IMR-90 (cell line): ENCODE measurements at regions not wholly inside any gene's neighbourhood (a gene's known extent, or its start where the extent isn't known, plus 50 kb on each side); places are given as distances from the start of the nearest gene placed in this dataset.

Experiments
- ATAC-seq: fragments of 200-7000 bp; cut with Tn5 transposase; 2 replicates; pipeline ENCODE4 v1.9.1; 2020; ENCODE audit warnings: low read depth, mild to moderate bottlenecking, moderate library complexity
- BruUV-seq: library from RNA; stranded (reverse); fragments of 400-500 nt; replicated peaks from 2 replicates; lab custom pipeline; 2021; lab: Mats Ljungman, UMichigan
- CTCF ChIA-PET: fragments of 300-600 bp; formaldehyde crosslinking; extraction: SDS; loops from one replicate; lab custom pipeline; 2021; ENCODE audit warnings: antibody characterized with exemption; lab: Yijun Ruan, JAX
- POLR2A ChIA-PET: fragments of 300-600 bp; sonication (Branson Sonifier 250); formaldehyde crosslinking; loops from one replicate; lab custom pipeline; 2022; ENCODE audit warnings: antibody characterized with exemption; ENCODE audit not compliant: unreplicated experiment; lab: Charles Lee
- DNase-seq: peaks from one replicate; pipeline ENCODE4 v3.0.0; 2013
- H2AFZ ChIP-seq: replicated peaks from 2 replicates; pipeline ENCODE3; 2013; ENCODE audit warnings: low read length, mild to moderate bottlenecking; ENCODE audit not compliant: poor library complexity
- H2AK5ac ChIP-seq: 2 replicates; pipeline ENCODE4 v1.6.1; 2013; ENCODE audit warnings: low read depth, low read length, inconsistent platforms
- H2AK9ac ChIP-seq: replicated peaks from 2 replicates; pipeline ENCODE3; 2013; ENCODE audit warnings: mild to moderate bottlenecking, low read depth, low read length, moderate library complexity; ENCODE audit not compliant: poor library complexity
- H2BK120ac ChIP-seq: 2 replicates; pipeline ENCODE4 v1.6.1; 2013; ENCODE audit warnings: low read depth, low read length, inconsistent platforms
- H2BK15ac ChIP-seq: 3 replicates; pipeline ENCODE4 v1.6.1; 2013; ENCODE audit warnings: low read depth, low read length, inconsistent platforms
- H2BK20ac ChIP-seq: 2 replicates; pipeline ENCODE4 v1.6.1; 2013; ENCODE audit warnings: low read depth, mild to moderate bottlenecking, inconsistent platforms, low read length, moderate library complexity
- H2BK5ac ChIP-seq: 2 replicates; pipeline ENCODE4 v1.6.1; 2013; ENCODE audit warnings: mild to moderate bottlenecking, low read depth, low read length, inconsistent platforms; ENCODE audit not compliant: poor library complexity, severe bottlenecking
- H3K14ac ChIP-seq: replicated peaks from 2 replicates; pipeline ENCODE4 v1.6.1; 2013; ENCODE audit warnings: low read depth, low read length, inconsistent platforms
- H3K18ac ChIP-seq: 2 replicates; pipeline ENCODE4 v1.6.1; 2013; ENCODE audit warnings: low read depth, low read length, control low read depth
- H3K23ac ChIP-seq: 2 replicates; pipeline ENCODE4 v1.6.1; 2013; ENCODE audit warnings: low read depth, low read length, inconsistent platforms
- H3K27ac ChIP-seq: 2 replicates; pipeline ENCODE4 v1.5.1; 2013; ENCODE audit warnings: mild to moderate bottlenecking, control low read depth, low read length; ENCODE audit not compliant: insufficient read depth
- H3K27me3 ChIP-seq: 2 replicates; pipeline ENCODE4 v1.6.1; 2013; ENCODE audit warnings: low read length; ENCODE audit not compliant: control insufficient read depth, insufficient read depth
- H3K36me3 ChIP-seq: 2 replicates; pipeline ENCODE4 v1.6.1; 2013; ENCODE audit warnings: low read length, mixed read lengths; ENCODE audit not compliant: control insufficient read depth, insufficient read depth
- H3K4ac ChIP-seq: 2 replicates; pipeline ENCODE4 v1.6.1; 2013; ENCODE audit warnings: low read depth, low read length, inconsistent platforms
- H3K4me1 ChIP-seq: 2 replicates; pipeline ENCODE4 v1.6.1; 2013; ENCODE audit warnings: low read length, mixed read lengths; ENCODE audit not compliant: control insufficient read depth, insufficient read depth
- H3K4me2 ChIP-seq: 2 replicates; pipeline ENCODE4 v1.6.1; 2013; ENCODE audit warnings: low read depth, mild to moderate bottlenecking, control low read depth, low read length, moderate library complexity
- H3K4me3 ChIP-seq: 2 replicates; pipeline ENCODE4 v1.5.1; 2013; ENCODE audit warnings: low read depth, mild to moderate bottlenecking, control low read depth, low read length, moderate library complexity; ENCODE audit not compliant: insufficient read depth
- H3K56ac ChIP-seq: 2 replicates; pipeline ENCODE4 v1.6.1; 2013; ENCODE audit warnings: low read length, inconsistent platforms; ENCODE audit not compliant: insufficient read depth; ENCODE audit errors: extremely low read depth
- H3K79me1 ChIP-seq, 2 experiments: 2 replicates each; pipeline ENCODE4 v1.6.1; 2013; ENCODE audit warnings: low read length in 2 of 2, inconsistent platforms in 1 of 2, low read depth in 1 of 2
- H3K9ac ChIP-seq: 2 replicates; pipeline ENCODE4 v1.6.1; 2013; ENCODE audit warnings: low read depth, low read length, control low read depth
- H3K9me1 ChIP-seq: 2 replicates; pipeline ENCODE4 v1.6.1; 2013; ENCODE audit warnings: low read length, inconsistent platforms; ENCODE audit not compliant: insufficient read depth
- H3K9me3 ChIP-seq: 2 replicates; pipeline ENCODE4 v1.6.1; 2013; ENCODE audit warnings: low read length; ENCODE audit not compliant: control insufficient read depth, insufficient read depth
- H4K20me1 ChIP-seq: 2 replicates; pipeline ENCODE4 v1.6.1; 2013; ENCODE audit warnings: low read length, inconsistent platforms; ENCODE audit not compliant: insufficient read depth
- H4K5ac ChIP-seq: 2 replicates; pipeline ENCODE4 v1.6.1; 2013; ENCODE audit warnings: mild to moderate bottlenecking, low read depth, low read length, control low read depth
- H4K8ac ChIP-seq, 2 experiments: 2 replicates each; pipeline ENCODE4 v1.6.1; 2013; ENCODE audit warnings: low read depth in 2 of 2, low read length in 2 of 2, control low read depth in 1 of 2, inconsistent platforms in 1 of 2
- H4K91ac ChIP-seq: 2 replicates; pipeline ENCODE4 v1.6.1; 2013; ENCODE audit warnings: low read depth, low read length, inconsistent platforms; ENCODE audit not compliant: insufficient read depth
- CHD1 ChIP-seq: IDR thresholded peaks from 2 replicates; pipeline ENCODE4 v1.6.1; 2012; ENCODE audit warnings: low read depth, low read length, improper control_type of control experiment
- MXI1 ChIP-seq: IDR thresholded peaks from 2 replicates; pipeline ENCODE4 v1.6.1; 2012; ENCODE audit warnings: low read depth, mild to moderate bottlenecking, low read length, moderate library complexity, borderline replicate concordance
- NFE2L2 ChIP-seq: fragments of 150-350 bp; IDR thresholded peaks from 2 replicates; pipeline ENCODE4 v1.6.1; 2016; ENCODE audit warnings: low read depth, mild to moderate bottlenecking, low read length
- POLR2A ChIP-seq: IDR thresholded peaks from 2 replicates; pipeline ENCODE4 v1.6.1; 2012; ENCODE audit warnings: mild to moderate bottlenecking, low read depth, low read length
- RAD21 ChIP-seq: IDR thresholded peaks from 2 replicates; pipeline ENCODE4 v1.6.1; 2012; ENCODE audit warnings: low read length, improper control_type of control experiment
- RFX5 ChIP-seq: IDR thresholded peaks from 2 replicates; pipeline ENCODE4 v1.8.0; 2012; ENCODE audit warnings: low read depth, mild to moderate bottlenecking, low read length, moderate library complexity
- WGBS, 2 experiments: methylation state at CpG; one replicate each; pipeline versions ENCODE4 v1.1.5 to v1.1.7; 2013; ENCODE audit warnings: missing lambda C conversion rate in 2 of 2; ENCODE audit not compliant: insufficient read length in 1 of 2; ENCODE audit errors: extremely low coverage in 2 of 2; 5-methylcytosine and 5-hydroxymethylcytosine counted together
- dilution Hi-C: fragments of 300-500 bp; cut with HindIII; formaldehyde crosslinking; loops from one replicate; pipeline ENCODE4 v1.14.3; 2018; ENCODE audit warnings: low sequenced_read_pairs; ENCODE audit not compliant: unreplicated experiment
- in situ Hi-C: fragments of 300-500 bp; cut with MboI; formaldehyde crosslinking; loops from 3 replicates; pipeline ENCODE4 v1.14.3; 2019; ENCODE audit warnings: low sequenced_read_pairs, inconsistent platforms, mixed read lengths
- intact Hi-C: fragments of 100-400 bp; cut with micrococcal nuclease; formaldehyde crosslinking; loops from 2 replicates; pipeline ENCODE4 v1.10.0; 2022
- TF ChIP-seq, protein P1 (sequence below): fragments of 150-350 bp; IDR thresholded peaks from 2 replicates; pipeline ENCODE4 v1.6.1; 2016; ENCODE audit warnings: low read depth, mild to moderate bottlenecking, low read length, moderate library complexity, borderline replicate concordance

DNA sequence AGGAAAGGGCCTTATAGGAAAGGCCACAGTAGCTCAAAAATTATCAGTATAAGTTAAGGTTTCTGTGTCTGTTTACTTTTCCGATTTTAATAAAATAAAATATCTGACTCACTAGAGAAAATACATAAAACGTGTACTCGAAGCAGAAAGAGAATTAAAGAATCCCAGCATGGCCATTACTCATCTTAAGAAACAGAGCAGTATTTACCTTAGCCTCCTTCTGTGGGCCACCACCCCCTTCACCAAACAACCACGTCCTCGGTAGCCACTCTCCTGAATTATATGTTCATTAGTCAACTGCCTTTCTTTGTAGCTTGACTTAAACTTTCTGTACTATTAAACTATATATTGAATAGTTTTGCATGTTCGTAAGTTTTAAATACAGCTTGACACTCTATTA lies 72.2 kb upstream of the SPTLC3 start:
- Histone ChIP-seq H3K27me3 (no peaks in the 10 kb centered on the region), H3K18ac (no peak overlapping the region), H3K23ac (no peak overlapping the region), H2BK120ac (no peak overlapping the region), H4K91ac (no peak overlapping the region), H3K56ac (no peak overlapping the region), H3K9me1 (no peaks in the 10 kb centered on the region), H3K9ac (no peak overlapping the region), H2BK20ac (no peak overlapping the region), H4K20me1 (no peaks in the 10 kb centered on the region), H3K14ac (no peak overlapping the region), H3K4ac (no peak overlapping the region), H3K4me2 (no peak overlapping the region), H3K36me3 (no peaks in the 10 kb centered on the region), H2BK15ac (no peak overlapping the region), H3K79me1 (no peaks in the 10 kb centered on the region), H4K8ac (no peak overlapping the region), H2BK5ac (no peak overlapping the region), H3K27ac (no peak overlapping the region), H3K4me3 (no peak overlapping the region), H2AK5ac (no peak overlapping the region), H4K5ac (no peak overlapping the region), H2AFZ (no peak overlapping the region), H3K4me1 (no peaks in the 10 kb centered on the region; the same call in 1 of the 2 replicates), H3K9me3 (no peaks in the 10 kb centered on the region), H2AK9ac (no peak overlapping the region)
- CTCF ChIA-PET, result no interaction called here
- TF ChIP-seq RFX5 (no peak), RAD21 (no peak), POLR2A (no peak), MXI1 (no peak), NFE2L2 (no peak), CHD1 (no peak)
- TF ChIP-seq, protein P1, sequence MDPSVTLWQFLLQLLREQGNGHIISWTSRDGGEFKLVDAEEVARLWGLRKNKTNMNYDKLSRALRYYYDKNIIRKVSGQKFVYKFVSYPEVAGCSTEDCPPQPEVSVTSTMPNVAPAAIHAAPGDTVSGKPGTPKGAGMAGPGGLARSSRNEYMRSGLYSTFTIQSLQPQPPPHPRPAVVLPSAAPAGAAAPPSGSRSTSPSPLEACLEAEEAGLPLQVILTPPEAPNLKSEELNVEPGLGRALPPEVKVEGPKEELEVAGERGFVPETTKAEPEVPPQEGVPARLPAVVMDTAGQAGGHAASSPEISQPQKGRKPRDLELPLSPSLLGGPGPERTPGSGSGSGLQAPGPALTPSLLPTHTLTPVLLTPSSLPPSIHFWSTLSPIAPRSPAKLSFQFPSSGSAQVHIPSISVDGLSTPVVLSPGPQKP, result no peak
- ATAC-seq (peak; percentile 46), DNase-seq (no peak)
- intact Hi-C loops (no loop called here), in situ Hi-C loops (no loop called here), dilution Hi-C loops (no loop called here)
- no CpG with 5 or more reads among the region's 6 CpGs for WGBS, 2 experiments
- no TSS peak for BruUV-seq
- POLR2A ChIA-PET, result no interaction called here
